H1 (cell line): ENCODE measurements at regions not wholly inside any gene's neighbourhood (a gene's known extent, or its start where the extent isn't known, plus 50 kb on each side); places are given as distances from the start of the nearest gene placed in this dataset.

Experiments used
- CBX5 ChIP-seq: fragments of 300-800, 300-1000 bp; sonication (generic); IDR thresholded peaks from 2 replicates; pipeline ENCODE4 v1.7.1; 2016; ENCODE audit warnings: antibody characterized with exemption, low read length, low read depth
- HDAC2 ChIP-seq, 2 experiments: fragments of 300-600 bp in 1 of 2; sonication (generic) in 1 of 2; IDR thresholded peaks; 2 replicates each; pipeline ENCODE4 v1.6.1; 2011 to 2012; ENCODE audit warnings: low read depth in 2 of 2, low read length in 2 of 2, mild to moderate bottlenecking in 2 of 2, moderate library complexity in 2 of 2, borderline replicate concordance in 1 of 2, inconsistent platforms in 1 of 2

GRCh38 chr6:139905404-139906052 lies 531.1 kb upstream of the CITED2 start (continued):
- TF ChIP-seq HDAC2 (IDR thresholded peaks at IDR 0.05; ENCODE audit: borderline replicate concordance in 1 of 2, low read depth in 2 of 2, low read length in 2 of 2), result no peak
- no peak for TF ChIP-seq CBX5
